ENCODE measurements at regions not wholly inside any gene's neighbourhood (a gene's known extent, or its start where the extent isn't known, plus 50 kb on each side); places are given as distances from the start of the nearest gene placed in this dataset.

DNA sequence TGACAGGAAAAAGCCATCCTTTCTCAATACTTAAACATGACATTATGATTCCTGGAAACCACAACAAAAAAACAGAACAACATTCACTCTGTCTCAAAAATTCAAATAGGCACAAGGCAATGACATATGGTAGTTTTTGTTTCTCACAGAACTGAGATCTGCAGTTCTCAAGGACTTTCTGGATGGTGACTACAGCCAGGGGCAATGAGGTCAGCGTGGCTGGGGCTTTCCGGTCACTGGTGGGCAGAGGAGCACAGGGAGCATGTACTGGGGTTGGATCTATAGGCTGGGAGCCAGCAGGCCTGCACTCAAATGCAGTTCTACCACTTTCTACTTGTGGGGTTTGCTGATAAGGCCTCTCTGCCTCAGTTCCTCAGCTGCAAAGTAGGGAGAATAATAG is 72.0 kb downstream of the CTAGE1 start:
- peak overlapping the region; percentile 13 to 89 for H3K27ac ChIP-seq
- 6 to 26% (median 7%) methylated on average over 2 of the region's 2 CpGs for WGBS, 3 donors
- intact Hi-C loops (cut with DNase I): loop anchor here (5.0 to 10.0 kb wide), 6 partner anchors 131 to 212 kb away; no protein-coding TSS in a partner anchor
- no peak overlapping the region for H3K4me3 ChIP-seq
- H3K9me3 ChIP-seq: no peaks in the 10 kb centered on the region
- H3K4me1 ChIP-seq (ENCODE audit: insufficient read depth): peaks cover 10% of the 10 kb centered on the region
- TF ChIP-seq EP300 (IDR thresholded peaks at IDR 0.05) (no peak), POLR2A (IDR thresholded peaks at IDR 0.05) (no peak)
- no peaks in the 10 kb centered on the region for H3K36me3 ChIP-seq
- peak in 3 of 5 donors; percentile 47 to 58 (median 49) for DNase-seq
- no peaks in the 10 kb centered on the region for H3K27me3 ChIP-seq

DNA sequence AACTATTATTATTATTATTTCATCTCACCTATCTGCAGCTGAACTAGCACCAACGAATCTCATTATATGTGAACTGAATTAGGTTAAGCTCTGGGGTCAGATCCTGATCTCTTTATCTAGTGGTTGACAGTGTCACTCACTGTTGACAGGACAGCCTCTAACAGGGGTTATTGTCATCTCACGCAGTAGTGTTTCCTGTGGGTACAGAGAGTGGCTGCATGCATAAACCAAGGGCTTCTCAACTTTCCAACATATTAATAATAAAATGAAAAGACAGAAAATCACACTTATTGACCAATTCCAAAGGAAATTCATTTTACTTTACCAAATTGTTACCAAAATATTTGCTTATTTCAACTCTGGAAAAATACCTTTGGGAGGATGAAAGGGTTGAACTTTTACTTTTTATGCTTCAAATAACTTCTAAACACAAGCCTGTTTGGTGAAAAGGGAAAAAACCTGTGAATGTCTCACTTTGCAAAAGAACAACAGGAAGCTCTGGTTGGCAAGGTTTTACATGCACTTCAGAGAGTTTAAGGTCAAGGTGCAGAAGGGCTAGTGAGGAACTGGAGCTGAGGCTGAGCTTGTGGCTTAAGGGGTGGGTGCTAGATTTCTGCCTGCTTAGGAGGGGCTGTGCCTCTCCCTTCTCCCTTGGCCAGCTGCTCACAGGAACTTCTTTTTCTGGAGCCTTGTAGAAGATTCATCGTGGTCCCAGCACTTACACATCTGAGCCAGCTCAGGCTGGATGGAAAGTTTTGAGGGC is 72.6 kb downstream of the CTAGE1 start:
- Histone ChIP-seq H3K27me3 (no peaks in the 10 kb centered on the region), H3K27ac (peak overlapping the region; percentile 13 to 89), H3K4me1 (ENCODE audit: insufficient read depth) (peaks cover 10% of the 10 kb centered on the region), H3K9me3 (no peaks in the 10 kb centered on the region), H3K4me3 (no peak overlapping the region), H3K36me3 (no peaks in the 10 kb centered on the region)
- peak in 2 of 5 donors; percentile 37 for DNase-seq
- no peak for TF ChIP-seq POLR2A (IDR thresholded peaks at IDR 0.05)
- TF ChIP-seq, protein P1, sequence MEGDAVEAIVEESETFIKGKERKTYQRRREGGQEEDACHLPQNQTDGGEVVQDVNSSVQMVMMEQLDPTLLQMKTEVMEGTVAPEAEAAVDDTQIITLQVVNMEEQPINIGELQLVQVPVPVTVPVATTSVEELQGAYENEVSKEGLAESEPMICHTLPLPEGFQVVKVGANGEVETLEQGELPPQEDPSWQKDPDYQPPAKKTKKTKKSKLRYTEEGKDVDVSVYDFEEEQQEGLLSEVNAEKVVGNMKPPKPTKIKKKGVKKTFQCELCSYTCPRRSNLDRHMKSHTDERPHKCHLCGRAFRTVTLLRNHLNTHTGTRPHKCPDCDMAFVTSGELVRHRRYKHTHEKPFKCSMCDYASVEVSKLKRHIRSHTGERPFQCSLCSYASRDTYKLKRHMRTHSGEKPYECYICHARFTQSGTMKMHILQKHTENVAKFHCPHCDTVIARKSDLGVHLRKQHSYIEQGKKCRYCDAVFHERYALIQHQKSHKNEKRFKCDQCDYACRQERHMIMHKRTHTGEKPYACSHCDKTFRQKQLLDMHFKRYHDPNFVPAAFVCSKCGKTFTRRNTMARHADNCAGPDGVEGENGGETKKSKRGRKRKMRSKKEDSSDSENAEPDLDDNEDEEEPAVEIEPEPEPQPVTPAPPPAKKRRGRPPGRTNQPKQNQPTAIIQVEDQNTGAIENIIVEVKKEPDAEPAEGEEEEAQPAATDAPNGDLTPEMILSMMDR (IDR thresholded peaks at IDR 0.05): no peak
- TF ChIP-seq EP300 (IDR thresholded peaks at IDR 0.05): no peak
- intact Hi-C loops (cut with DNase I): loop anchor here (5.0 to 10.0 kb wide), 6 partner anchors 130 to 212 kb away; no protein-coding TSS in a partner anchor
- WGBS, 3 donors: 44 to 54% (median 46%) methylated on average over 3 of the region's 3 CpGs

- no peaks in the 10 kb centered on the region for H3K27me3 ChIP-seq
- no peak for DNase-seq
- H3K4me1 ChIP-seq (ENCODE audit: insufficient read depth): peaks cover 10% of the 10 kb centered on the region
- 39 to 61% (median 58%) methylated on average over 1 of the region's 1 CpG for WGBS, 3 donors
- intact Hi-C loops (cut with DNase I): loop anchor here in 2 of 4 donors (10.0 kb wide), 2 partner anchors 130 to 210 kb away; no protein-coding TSS in a partner anchor
- H3K27ac ChIP-seq: peak overlapping the region in 1 of 2 donors; percentile 89
- H3K9me3 ChIP-seq: no peaks in the 10 kb centered on the region
- H3K36me3 ChIP-seq: no peaks in the 10 kb centered on the region
- TF ChIP-seq POLR2A (IDR thresholded peaks at IDR 0.05) (no peak), EP300 (IDR thresholded peaks at IDR 0.05) (no peak)
- TF ChIP-seq, protein P1 (IDR thresholded peaks at IDR 0.05): no peak
- H3K4me3 ChIP-seq: no peak overlapping the region
Observed at GRCh38 chr18:22344445-22344844, 73.3 kb downstream of the CTAGE1 start.

- Histone ChIP-seq H3K4me3 (no peak overlapping the region), H3K9me3 (no peaks in the 10 kb centered on the region), H3K27me3 (no peaks in the 10 kb centered on the region), H3K4me1 (ENCODE audit: insufficient read depth) (peaks cover 10% of the 10 kb centered on the region), H3K27ac (no peak overlapping the region), H3K36me3 (no peaks in the 10 kb centered on the region)
- intact Hi-C loops (cut with DNase I): loop anchor here in 2 of 4 donors (10.0 kb wide), 2 partner anchors 129 to 211 kb away; no protein-coding TSS in a partner anchor
- TF ChIP-seq, protein P1 (IDR thresholded peaks at IDR 0.05): no peak
- TF ChIP-seq EP300 (IDR thresholded peaks at IDR 0.05) (no peak), POLR2A (IDR thresholded peaks at IDR 0.05) (no peak)
- no peak for DNase-seq
- 76 to 87% (median 77%) methylated on average over 5 of the region's 5 CpGs for WGBS, 3 donors
Observed at GRCh38 chr18:22343613-22344012, 74.1 kb downstream of the CTAGE1 start.

DNA sequence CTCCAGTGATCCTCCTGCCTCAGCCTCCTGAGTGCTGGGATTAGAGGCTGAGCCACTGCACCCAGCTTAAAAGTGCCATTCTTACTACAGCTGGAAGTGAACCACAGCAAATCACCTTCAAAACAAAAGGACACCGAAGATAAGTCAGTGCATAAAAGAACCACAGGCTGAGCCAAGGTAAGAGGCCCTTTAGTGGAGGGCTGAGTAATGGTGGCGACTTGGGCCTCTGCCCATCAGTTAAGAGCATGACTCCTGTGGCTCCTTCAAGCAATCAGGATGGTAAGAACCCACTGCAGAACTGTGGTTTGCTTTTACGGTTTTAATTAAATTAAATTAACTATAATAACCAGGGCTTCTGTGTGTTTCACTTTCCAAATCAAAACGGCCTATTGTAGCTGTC is 75.1 kb downstream of the CTAGE1 start:
- Histone ChIP-seq H3K4me3 (no peak overlapping the region), H3K27ac (no peak overlapping the region), H3K36me3 (no peaks in the 10 kb centered on the region), H3K4me1 (ENCODE audit: insufficient read depth) (peaks cover 12% of the 10 kb centered on the region), H3K9me3 (no peaks in the 10 kb centered on the region), H3K27me3 (no peaks in the 10 kb centered on the region)
- 49 to 54% (median 50%) methylated on average over 4 of the region's 4 CpGs for WGBS, 3 donors
- peak in 1 of 5 donors; percentile 56 for DNase-seq
- intact Hi-C loops (cut with DNase I): loop anchor here in 2 of 4 donors (10.0 kb wide), 2 partner anchors 128 to 212 kb away; no protein-coding TSS in a partner anchor
- TF ChIP-seq POLR2A (IDR thresholded peaks at IDR 0.05) (no peak), EP300 (IDR thresholded peaks at IDR 0.05) (no peak)
- TF ChIP-seq, protein P1 (IDR thresholded peaks at IDR 0.05): no peak

Data from ovary (tissue), 7 donors.